ENCODE measurements at regions not wholly inside any gene's neighbourhood (a gene's known extent, or its start where the extent isn't known, plus 50 kb on each side); places are given as distances from the start of the nearest gene placed in this dataset.

DNA sequence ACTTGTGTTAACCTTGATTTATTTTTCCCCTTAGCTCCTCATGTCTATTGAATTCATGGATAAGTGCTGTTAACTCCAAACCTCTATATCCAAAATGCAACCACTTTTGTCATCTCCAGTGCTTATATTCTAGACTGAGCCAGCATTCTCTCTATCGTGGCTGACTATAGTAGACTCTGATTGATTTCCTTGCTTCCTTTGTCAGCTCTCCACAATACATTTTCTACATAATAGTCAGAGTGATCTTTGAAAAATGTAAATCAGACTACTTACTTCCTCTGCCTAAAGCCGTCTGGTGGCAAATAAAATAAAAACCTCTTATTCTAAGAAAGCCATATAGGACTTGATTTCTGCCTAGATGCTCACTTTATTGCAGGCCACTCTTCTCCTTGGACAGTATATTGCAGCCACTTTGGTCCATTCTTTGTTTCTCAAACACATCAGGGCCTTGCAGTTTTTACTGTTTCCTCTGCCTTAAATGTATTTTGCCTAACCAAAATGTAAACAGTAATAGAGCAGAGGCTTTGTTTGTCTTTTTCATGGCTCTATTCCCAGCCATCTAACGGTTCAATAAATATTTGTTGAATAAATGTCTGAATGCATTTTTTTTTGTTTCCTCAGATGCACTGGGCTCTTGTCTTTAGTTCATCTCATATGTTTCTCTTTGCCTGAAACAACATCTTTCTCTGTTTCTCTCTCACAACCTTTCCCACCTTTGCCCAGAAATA is 243.6 kb upstream of the CSNK1A1L start:
- intact Hi-C loops (cut with DNase I; ENCODE audit: low total_unique reads) = loop anchor here (10.0 kb wide), 1 partner anchor 256 kb away; no protein-coding TSS in a partner anchor
- 33 to 35% methylated on average over 3 of the region's 3 CpGs for WGBS, 2 donors (ENCODE audit: low coverage in 1 of 2)

DNA sequence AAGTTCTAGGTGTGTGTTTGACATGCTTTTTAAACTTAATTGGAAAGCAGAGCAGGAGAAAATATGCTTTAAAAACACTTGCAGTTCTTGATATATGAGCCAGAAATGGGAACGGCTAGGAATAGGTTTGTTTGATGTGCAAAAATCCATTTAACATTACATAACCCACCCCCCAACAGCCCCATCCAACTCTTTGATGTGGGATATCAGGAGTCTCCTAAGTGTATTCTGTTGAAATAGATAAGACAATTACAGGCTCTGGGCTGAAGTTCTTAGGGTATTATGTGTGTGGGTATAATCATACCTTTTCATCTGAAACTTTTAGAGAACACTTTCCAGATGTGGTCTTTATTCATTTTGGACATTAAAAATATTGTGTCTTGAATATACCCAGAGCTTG is 240.4 kb upstream of the CSNK1A1L start:
- Histone ChIP-seq H3K4me1 (no peaks in the 10 kb centered on the region), H3K4me3 (no peak overlapping the region), H3K9me3 (no peaks in the 10 kb centered on the region), H3K36me3 (no peaks in the 10 kb centered on the region), H3K27me3 (no peaks in the 10 kb centered on the region), H3K27ac (no peak overlapping the region)
- no peak for DNase-seq
- intact Hi-C loops (cut with DNase I; ENCODE audit: low total_unique reads) (loop anchor here (10.0 kb wide), 1 partner anchor 259 kb away; no protein-coding TSS in a partner anchor), in situ Hi-C loops (cut with MboI; ENCODE audit: low pct_ligation_motif_present in 1 of 4, low pct_unique_long_range_greater_than_20kb in 1 of 4, low sequenced_read_pairs in 3 of 4) (no loop called here)
- WGBS, 2 donors (ENCODE audit: low coverage in 1 of 2) = 17 to 26% methylated on average over 1 of the region's 1 CpG
- TF ChIP-seq EP300 (IDR thresholded peaks at IDR 0.05; ENCODE audit: low read depth) (no peak), POLR2A (IDR thresholded peaks at IDR 0.05) (no peak), POLR2AphosphoS5 (IDR thresholded peaks at IDR 0.05) (no peak)

More for the DNA sequence above, 243.6 kb upstream of the CSNK1A1L start:
- Histone ChIP-seq H3K27ac (no peak overlapping the region), H3K36me3 (no peaks in the 10 kb centered on the region), H3K4me3 (no peak overlapping the region), H3K27me3 (no peaks in the 10 kb centered on the region), H3K4me1 (no peaks in the 10 kb centered on the region), H3K9me3 (no peaks in the 10 kb centered on the region)
- no peak for DNase-seq
- in situ Hi-C loops (cut with MboI; ENCODE audit: low pct_ligation_motif_present in 1 of 4, low pct_unique_long_range_greater_than_20kb in 1 of 4, low sequenced_read_pairs in 3 of 4) = no loop called here
- TF ChIP-seq POLR2AphosphoS5 (IDR thresholded peaks at IDR 0.05) (no peak), POLR2A (IDR thresholded peaks at IDR 0.05) (no peak), EP300 (IDR thresholded peaks at IDR 0.05; ENCODE audit: low read depth) (no peak)
- TF ChIP-seq, protein P1, sequence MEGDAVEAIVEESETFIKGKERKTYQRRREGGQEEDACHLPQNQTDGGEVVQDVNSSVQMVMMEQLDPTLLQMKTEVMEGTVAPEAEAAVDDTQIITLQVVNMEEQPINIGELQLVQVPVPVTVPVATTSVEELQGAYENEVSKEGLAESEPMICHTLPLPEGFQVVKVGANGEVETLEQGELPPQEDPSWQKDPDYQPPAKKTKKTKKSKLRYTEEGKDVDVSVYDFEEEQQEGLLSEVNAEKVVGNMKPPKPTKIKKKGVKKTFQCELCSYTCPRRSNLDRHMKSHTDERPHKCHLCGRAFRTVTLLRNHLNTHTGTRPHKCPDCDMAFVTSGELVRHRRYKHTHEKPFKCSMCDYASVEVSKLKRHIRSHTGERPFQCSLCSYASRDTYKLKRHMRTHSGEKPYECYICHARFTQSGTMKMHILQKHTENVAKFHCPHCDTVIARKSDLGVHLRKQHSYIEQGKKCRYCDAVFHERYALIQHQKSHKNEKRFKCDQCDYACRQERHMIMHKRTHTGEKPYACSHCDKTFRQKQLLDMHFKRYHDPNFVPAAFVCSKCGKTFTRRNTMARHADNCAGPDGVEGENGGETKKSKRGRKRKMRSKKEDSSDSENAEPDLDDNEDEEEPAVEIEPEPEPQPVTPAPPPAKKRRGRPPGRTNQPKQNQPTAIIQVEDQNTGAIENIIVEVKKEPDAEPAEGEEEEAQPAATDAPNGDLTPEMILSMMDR (IDR thresholded peaks at IDR 0.05) = no peak

DNA sequence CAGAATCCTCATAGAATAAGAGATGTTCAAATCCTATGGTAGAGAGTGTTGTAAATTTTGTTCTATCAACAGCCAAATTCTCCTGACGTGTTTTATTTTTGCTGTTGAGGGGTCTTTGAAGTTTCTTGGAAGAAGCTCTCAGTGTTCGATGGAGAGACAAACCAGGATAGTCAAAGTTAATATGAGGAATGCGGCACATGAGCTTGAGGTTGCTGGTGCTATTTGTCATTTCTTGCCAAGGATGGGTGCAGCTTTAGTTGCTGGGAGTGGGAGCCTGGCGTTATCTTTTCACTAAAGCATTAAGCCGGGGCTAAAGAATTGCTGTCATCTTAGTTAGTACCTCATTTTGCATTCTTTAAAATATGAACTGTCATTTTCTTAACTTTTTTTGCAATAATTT is 239.9 kb upstream of the CSNK1A1L start:
- no peaks in the 10 kb centered on the region for H3K4me1 ChIP-seq
- no peaks in the 10 kb centered on the region for H3K27me3 ChIP-seq
- no peak for DNase-seq
- TF ChIP-seq POLR2AphosphoS5 (IDR thresholded peaks at IDR 0.05) (no peak), POLR2A (IDR thresholded peaks at IDR 0.05) (no peak), EP300 (IDR thresholded peaks at IDR 0.05; ENCODE audit: low read depth) (no peak)
- TF ChIP-seq, protein P1 (IDR thresholded peaks at IDR 0.05) = no peak
- in situ Hi-C loops (cut with MboI; ENCODE audit: low pct_ligation_motif_present in 1 of 4, low pct_unique_long_range_greater_than_20kb in 1 of 4, low sequenced_read_pairs in 3 of 4) = no loop called here
- intact Hi-C loops (cut with DNase I; ENCODE audit: low total_unique reads) = loop anchor here (10.0 kb wide), 1 partner anchor 259 kb away; no protein-coding TSS in a partner anchor
- 68 to 72% methylated on average over 5 of the region's 5 CpGs for WGBS, 2 donors (ENCODE audit: low coverage in 1 of 2)
- no peak overlapping the region for H3K27ac ChIP-seq
- H3K36me3 ChIP-seq = no peaks in the 10 kb centered on the region
- no peak overlapping the region for H3K4me3 ChIP-seq
- H3K9me3 ChIP-seq = no peaks in the 10 kb centered on the region

DNA sequence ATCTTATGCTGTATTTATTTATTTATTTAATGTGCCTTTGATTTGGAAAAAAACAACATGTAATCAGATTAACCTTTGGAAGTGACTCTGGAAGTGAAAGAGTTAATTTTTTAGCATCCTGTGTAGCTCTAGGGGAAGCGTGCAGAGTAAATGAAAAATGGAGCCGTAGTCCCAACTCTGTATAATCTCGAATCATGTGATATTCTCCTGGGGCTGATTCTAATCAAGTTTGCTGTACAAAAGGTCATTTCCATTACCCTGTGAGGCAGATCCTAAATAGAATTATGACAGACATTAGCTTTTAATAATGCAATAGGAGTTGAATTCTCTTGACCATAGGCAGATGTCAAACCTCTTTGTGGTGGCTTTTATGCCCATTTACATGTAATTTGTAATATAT is 238.6 kb upstream of the CSNK1A1L start:
- Histone ChIP-seq H3K4me1 (no peaks in the 10 kb centered on the region), H3K4me3 (no peak overlapping the region), H3K27me3 (no peaks in the 10 kb centered on the region), H3K9me3 (no peaks in the 10 kb centered on the region), H3K27ac (no peak overlapping the region), H3K36me3 (no peaks in the 10 kb centered on the region)
- intact Hi-C loops (cut with DNase I; ENCODE audit: low total_unique reads) = loop anchor here (10.0 kb wide), 1 partner anchor 261 kb away; no protein-coding TSS in a partner anchor
- in situ Hi-C loops (cut with MboI; ENCODE audit: low pct_ligation_motif_present in 1 of 4, low pct_unique_long_range_greater_than_20kb in 1 of 4, low sequenced_read_pairs in 3 of 4) = no loop called here
- TF ChIP-seq POLR2A (IDR thresholded peaks at IDR 0.05) (no peak), POLR2AphosphoS5 (IDR thresholded peaks at IDR 0.05) (no peak)
- TF ChIP-seq, protein P1 (IDR thresholded peaks at IDR 0.05) = no peak
- 7 to 13% methylated on average over 3 of the region's 3 CpGs for WGBS, 2 donors (ENCODE audit: low coverage in 1 of 2)
- no peak for DNase-seq
